ENCODE measurements at regions not wholly inside any gene's neighbourhood (a gene's known extent, or its start where the extent isn't known, plus 50 kb on each side); places are given as distances from the start of the nearest gene placed in this dataset.

DNA sequence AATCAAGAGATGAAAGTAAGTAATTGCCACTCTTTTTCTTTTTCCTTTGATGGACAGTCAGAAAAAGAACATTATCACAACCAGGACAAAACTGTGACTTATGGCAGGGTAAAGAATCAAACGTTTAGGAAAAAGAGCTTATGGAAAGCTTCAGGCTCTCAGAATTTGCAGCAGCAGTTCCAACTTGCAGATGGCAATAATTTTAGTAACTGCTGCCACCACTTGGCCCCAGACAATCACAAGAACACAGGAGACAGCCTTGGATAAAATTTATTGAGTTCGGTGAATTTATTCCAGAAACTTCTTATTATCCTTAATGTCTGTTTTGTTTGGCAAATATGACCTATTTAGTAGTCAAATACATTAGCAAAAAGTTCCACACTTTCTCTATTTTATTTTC is 804.4 kb downstream of the BRINP3 start:
- H3K9me3 ChIP-seq (ENCODE audit: control insufficient read depth in 4 of 4, insufficient read depth in 3 of 4, low read length in 3 of 4) = peaks cover 0 to 2% (median under 1%) of the 10 kb centered on the region in 4 donors
- H3K4me3 ChIP-seq = no peak overlapping the region
- TF ChIP-seq, protein P1, sequence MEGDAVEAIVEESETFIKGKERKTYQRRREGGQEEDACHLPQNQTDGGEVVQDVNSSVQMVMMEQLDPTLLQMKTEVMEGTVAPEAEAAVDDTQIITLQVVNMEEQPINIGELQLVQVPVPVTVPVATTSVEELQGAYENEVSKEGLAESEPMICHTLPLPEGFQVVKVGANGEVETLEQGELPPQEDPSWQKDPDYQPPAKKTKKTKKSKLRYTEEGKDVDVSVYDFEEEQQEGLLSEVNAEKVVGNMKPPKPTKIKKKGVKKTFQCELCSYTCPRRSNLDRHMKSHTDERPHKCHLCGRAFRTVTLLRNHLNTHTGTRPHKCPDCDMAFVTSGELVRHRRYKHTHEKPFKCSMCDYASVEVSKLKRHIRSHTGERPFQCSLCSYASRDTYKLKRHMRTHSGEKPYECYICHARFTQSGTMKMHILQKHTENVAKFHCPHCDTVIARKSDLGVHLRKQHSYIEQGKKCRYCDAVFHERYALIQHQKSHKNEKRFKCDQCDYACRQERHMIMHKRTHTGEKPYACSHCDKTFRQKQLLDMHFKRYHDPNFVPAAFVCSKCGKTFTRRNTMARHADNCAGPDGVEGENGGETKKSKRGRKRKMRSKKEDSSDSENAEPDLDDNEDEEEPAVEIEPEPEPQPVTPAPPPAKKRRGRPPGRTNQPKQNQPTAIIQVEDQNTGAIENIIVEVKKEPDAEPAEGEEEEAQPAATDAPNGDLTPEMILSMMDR (IDR thresholded peaks at IDR 0.05; ENCODE audit: control extremely low read depth, extremely low read depth) = no peak
- 45 to 61% methylated on average over 2 of the region's 2 CpGs for WGBS, 2 donors
- DNase-seq (peak in 2 of 3 donors; percentile 17 to 35), ATAC-seq (ENCODE audit: insufficient read depth, low FRiP score) (no peak)
- no peak overlapping the region for H3K27ac ChIP-seq (ENCODE audit: low read depth in 1 of 2, low read length in 1 of 2)
- no peaks in the 10 kb centered on the region for H3K36me3 ChIP-seq (ENCODE audit: control insufficient read depth in 4 of 4, insufficient read depth in 4 of 4, low read length in 4 of 4)
- H3K27me3 ChIP-seq (ENCODE audit: control insufficient read depth in 3 of 3, insufficient read depth in 3 of 3, low read length in 2 of 3) = no peaks in the 10 kb centered on the region
- no peak overlapping the region for H3K9ac ChIP-seq (ENCODE audit: insufficient read depth in 1 of 2, low read length in 2 of 2)
- H3K4me1 ChIP-seq (ENCODE audit: control insufficient read depth in 5 of 5, insufficient read depth in 5 of 5, low read length in 5 of 5) = no peaks in the 10 kb centered on the region

DNA sequence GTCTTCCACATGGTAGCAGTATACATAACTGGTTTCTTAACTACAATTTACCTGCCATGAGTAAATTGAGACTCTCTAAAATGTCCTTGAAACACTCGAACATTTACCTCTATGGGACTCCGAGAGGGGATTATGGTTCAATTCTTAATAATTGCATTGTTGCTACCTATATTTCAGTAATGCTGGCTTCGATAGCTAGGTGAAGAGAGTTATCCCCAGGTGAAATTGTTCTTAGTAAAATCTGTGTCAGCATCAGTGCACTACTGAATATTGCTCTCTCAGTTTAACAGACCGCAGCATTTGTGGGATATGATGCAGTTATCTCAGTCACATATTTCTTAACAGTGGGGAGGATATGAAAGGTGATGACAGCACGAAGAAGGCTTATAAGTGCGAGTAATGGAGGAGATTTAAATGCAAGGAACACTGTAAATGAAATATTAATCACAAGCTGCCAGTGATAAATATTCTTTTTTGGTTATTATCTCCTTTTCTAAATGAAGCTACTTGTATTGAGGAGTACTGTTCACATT is 801.9 kb downstream of the BRINP3 start:
- ATAC-seq (ENCODE audit: insufficient read depth, low FRiP score) = no peak
- no peak for DNase-seq
- TF ChIP-seq, protein P1 (IDR thresholded peaks at IDR 0.05; ENCODE audit: control extremely low read depth, extremely low read depth) = no peak
- H3K9me3 ChIP-seq (ENCODE audit: control insufficient read depth in 4 of 4, insufficient read depth in 3 of 4, low read length in 3 of 4) = no peaks in the 10 kb centered on the region
- no peak overlapping the region for H3K9ac ChIP-seq (ENCODE audit: insufficient read depth in 1 of 2, low read length in 2 of 2)
- H3K4me1 ChIP-seq (ENCODE audit: control insufficient read depth in 5 of 5, insufficient read depth in 5 of 5, low read length in 5 of 5) = no peaks in the 10 kb centered on the region
- no peaks in the 10 kb centered on the region for H3K27me3 ChIP-seq (ENCODE audit: control insufficient read depth in 3 of 3, insufficient read depth in 3 of 3, low read length in 2 of 3)
- H3K4me3 ChIP-seq = no peak overlapping the region
- WGBS, 2 donors = 80 to 88% methylated on average over 6 of the region's 6 CpGs
- no peaks in the 10 kb centered on the region for H3K36me3 ChIP-seq (ENCODE audit: control insufficient read depth in 4 of 4, insufficient read depth in 4 of 4, low read length in 4 of 4)
- H3K27ac ChIP-seq (ENCODE audit: low read depth in 1 of 2, low read length in 1 of 2) = no peak overlapping the region

DNA sequence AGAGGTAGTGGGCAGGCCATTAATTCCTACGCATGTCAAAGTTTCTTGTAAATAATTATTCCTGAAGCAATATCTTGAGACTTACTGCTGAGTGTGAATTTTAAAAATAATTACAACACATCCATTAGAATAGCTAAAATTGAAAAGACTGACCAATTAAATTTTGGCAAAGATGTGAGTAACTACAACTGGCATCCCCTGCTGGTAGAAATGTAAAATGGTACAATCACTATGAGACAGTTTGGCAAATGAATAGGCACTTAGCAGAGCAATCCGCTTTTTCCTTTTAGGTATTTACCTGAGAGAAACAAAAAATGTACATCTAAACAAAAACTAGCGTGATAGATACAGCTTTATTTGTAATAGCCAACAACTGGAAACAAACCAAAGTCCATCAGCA is 798.9 kb downstream of the BRINP3 start:
- DNase-seq = no peak
- Histone ChIP-seq H3K36me3 (ENCODE audit: control insufficient read depth in 4 of 4, insufficient read depth in 4 of 4, low read length in 4 of 4) (no peaks in the 10 kb centered on the region), H3K9me3 (ENCODE audit: control insufficient read depth in 4 of 4, insufficient read depth in 3 of 4, low read length in 3 of 4) (no peaks in the 10 kb centered on the region), H3K4me1 (ENCODE audit: control insufficient read depth in 5 of 5, insufficient read depth in 5 of 5, low read length in 5 of 5) (no peaks in the 10 kb centered on the region), H3K4me3 (no peak overlapping the region), H3K27me3 (ENCODE audit: control insufficient read depth in 3 of 3, insufficient read depth in 3 of 3, low read length in 2 of 3) (no peaks in the 10 kb centered on the region), H3K9ac (ENCODE audit: insufficient read depth in 1 of 2, low read length in 2 of 2) (no peak overlapping the region), H3K27ac (ENCODE audit: low read depth in 1 of 2, low read length in 1 of 2) (no peak overlapping the region)
- ATAC-seq (ENCODE audit: insufficient read depth, low FRiP score) = no peak
- WGBS, 2 donors = 93 to 94% methylated on average over 3 of the region's 3 CpGs
- TF ChIP-seq, protein P1 (IDR thresholded peaks at IDR 0.05; ENCODE audit: control extremely low read depth, extremely low read depth) = no peak
